NCI-H146 (cell line): ENCODE measurements at regions not wholly inside any gene's neighbourhood (a gene's known extent, or its start where the extent isn't known, plus 50 kb on each side); places are given as distances from the start of the nearest gene placed in this dataset.

Source experiments
- DNase-seq: peaks from one replicate; lab custom pipeline; 2025; lab: John Stamatoyannopoulos, UW

DNA sequence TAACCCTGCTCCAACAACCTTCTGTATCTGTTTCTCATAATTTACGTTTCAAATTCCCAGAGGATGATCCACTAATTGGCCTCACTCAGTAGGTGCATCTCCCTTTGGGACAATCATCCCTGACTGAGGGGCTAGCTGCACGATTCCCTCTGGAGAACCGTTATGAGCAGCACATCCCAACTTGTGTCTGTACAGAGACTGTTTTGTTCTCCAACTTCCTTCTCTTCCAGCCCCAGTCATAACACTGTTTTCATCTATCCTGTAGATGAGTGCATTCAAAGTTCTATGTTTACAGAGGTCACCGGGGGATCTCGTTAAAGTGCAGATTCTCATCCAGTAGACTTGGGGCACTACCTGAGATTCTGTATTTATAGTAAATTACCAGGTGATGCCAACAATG is 187.2 kb downstream of the REEP3 start:
- no peak for DNase-seq

DNA sequence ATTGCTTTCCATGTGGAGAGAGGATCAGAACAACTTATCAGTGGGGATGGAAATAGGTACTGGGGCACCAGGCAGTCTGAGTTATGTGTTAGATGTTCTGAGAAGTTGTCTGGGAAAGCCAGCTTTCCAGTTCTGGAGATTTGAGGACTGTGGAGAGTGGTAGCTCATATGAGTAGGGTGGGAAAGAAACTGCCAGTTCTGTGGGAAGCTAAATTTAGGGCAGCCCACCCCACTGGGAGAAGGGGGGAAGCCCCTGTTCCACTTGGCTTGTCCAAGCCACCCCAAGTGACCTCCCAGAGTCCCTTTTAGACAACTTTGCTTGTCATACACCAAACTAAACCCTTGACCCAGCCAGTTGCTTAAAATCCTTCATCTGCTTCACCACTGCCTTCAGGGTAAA is 189.5 kb downstream of the REEP3 start:
- no peak for DNase-seq

DNA sequence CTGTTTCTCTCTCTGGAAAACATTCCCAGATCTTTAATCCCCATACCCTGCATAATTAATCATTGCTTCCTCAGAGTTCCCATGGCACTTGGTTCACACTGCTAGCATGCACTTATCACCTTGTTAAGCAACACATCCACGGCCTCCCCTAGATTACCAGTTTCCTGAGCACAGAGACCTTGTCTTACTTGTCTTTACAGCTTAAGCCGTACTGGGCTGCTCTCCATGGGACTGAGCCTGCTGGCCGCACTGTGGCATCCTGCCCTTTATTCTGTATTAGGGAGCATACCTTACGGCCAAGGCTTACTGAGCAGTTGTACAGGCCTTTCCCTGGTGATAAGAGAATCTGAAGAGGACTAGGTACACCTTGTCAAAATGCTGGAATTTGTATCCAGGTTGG is 190.2 kb downstream of the REEP3 start:
- DNase-seq: no peak

DNA sequence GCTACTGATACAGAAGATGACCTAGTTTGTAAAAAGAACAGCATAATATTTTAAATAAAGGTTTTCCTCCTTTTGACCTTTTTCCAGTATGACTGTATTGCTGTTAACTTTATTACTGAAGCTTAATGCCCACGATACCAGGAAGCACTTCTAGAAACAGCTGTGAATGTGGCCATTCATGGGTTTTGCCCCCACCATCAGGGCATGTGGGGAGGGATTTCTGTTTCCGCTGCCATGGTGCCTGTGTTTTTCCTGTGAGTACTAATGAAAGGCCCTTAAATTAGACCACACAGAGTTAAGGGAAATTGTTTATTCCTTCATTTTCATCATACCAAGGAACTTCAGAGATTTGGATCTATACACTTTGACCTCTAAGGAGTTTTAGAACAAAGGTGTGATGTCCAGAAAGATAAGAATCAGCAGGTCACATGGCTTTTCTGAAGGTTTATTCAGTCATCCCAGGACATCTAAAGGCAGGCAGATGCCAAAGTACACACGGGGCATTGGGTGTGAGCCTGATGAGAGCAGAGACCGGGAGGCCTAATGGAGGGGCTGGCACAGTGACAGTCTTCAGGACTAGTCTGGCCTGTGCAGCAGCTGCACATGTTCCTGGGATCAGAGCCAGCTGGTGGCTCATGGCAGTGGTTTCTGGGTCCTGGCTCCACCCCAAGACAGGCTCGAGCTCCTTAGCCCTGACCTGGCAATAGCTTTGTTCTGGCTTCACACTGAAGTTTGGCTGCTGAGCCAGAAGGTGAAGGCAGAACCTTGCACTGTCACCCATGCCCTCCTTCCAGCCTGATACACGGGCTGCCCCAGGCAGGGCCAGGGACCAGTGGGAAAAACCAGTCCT is 190.9 kb downstream of the REEP3 start:
- peak; percentile 48 for DNase-seq

GRCh38 chr10:63712717-63713115 is 191.5 kb downstream of the REEP3 start:
- DNase-seq: no peak

GRCh38 chr10:63713191-63714144 is 192.3 kb downstream of the REEP3 start:
- peak; percentile 48 for DNase-seq

- no peak for DNase-seq
Measured at GRCh38 chr10:63716016-63716580, 194.9 kb downstream of the REEP3 start.

DNA sequence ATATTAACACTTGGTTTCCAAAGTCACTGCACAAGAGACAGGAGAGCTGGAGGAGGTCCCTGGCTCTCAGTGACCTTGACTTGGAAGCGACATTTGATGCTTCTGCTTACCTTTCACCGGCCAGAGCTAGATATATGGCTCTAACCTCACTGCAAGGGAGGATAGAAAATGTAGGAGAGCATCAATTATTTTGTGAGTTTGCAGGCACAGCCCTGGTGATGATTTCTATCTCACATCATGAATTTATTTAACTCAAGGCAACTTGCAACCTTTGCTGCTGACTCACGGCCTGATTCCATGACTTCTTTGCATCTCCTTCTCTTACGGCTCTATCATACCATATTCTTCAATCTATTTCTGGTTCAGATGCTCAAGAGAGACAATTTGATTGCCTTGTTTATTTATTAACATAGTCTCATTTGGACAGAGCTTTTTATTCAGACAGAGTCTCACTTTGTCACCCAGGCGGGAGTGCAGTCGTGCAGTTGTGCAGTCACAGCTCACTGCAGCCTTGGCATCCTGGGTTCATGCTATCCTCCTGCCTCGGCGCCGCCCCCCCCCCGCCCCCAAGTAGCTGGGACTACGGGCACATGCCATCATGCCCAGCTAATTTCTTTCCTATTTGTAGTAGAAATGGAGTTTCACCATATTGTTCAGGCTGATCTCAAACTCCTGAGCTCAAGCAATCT is 196.0 kb downstream of the REEP3 start:
- DNase-seq: no peak

DNA sequence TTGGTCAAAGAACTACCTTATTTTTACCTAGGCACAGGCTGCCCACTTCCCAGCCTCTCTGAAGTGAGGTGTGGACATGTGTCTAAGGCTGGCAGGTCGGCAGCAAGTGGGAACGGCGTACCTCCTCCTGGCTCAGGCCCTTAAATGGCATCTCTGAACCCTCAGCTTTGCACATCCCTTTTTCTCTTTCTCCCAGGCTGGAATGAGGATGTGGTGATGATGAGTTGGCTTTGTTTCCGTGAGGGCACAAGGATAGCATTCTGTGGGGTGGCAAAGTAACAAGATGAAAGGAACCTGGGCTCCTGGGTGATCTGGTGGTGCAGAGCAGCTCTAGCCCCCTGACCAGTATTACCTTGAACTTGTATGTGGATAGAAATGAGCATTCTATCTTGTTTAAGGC is 196.8 kb downstream of the REEP3 start:
- no peak for DNase-seq

GRCh38 chr10:63718421-63718820 is 197.2 kb downstream of the REEP3 start:
- DNase-seq: no peak

- DNase-seq: no peak
Measured at GRCh38 chr10:63719226-63719856, 198.1 kb downstream of the REEP3 start.

DNA sequence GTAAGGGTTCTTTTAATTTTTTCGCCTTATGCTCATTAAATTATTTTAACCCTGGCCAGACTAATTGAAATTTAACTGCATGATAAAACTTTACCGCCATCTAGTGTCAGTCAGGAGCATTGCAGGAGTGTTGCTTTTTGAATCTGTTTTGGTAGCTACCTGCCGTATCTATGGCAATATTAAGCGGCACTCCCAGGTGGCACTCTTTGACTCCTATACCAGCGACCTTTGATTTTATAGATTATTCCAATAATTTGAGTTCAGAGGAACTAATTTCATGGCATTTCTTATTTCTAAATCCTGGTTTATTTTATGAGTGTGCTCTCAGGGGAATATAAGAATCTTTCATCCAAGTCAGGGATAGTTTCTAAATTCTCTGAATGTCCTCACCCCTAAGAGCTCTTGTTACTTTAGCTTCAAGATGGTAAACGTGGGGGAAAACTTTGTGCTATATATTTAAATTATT is 198.9 kb downstream of the REEP3 start:
- peak; percentile 42 for DNase-seq

DNA sequence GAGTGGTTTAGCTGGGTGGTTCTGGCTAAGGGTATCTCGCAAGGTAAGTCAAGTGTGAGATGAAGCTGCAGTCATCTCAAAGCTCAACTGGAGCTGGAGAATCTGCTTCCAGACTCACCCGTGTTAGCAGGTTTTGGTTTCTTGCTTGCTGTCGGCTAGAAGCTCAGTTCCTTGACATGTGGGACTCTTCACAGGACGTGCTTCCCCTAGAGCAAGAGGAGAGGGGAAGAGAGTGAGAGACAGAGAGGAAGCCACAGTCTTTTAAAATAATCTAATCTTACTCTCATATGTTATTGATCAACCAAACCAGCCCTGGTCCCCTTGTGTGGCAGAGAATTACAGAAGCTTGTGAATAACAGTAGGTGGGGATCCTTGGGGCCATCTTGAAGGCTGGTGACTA is 199.5 kb downstream of the REEP3 start:
- DNase-seq: no peak

GRCh38 chr10:63722537-63722936 is 201.3 kb downstream of the REEP3 start:
- DNase-seq: no peak

DNA sequence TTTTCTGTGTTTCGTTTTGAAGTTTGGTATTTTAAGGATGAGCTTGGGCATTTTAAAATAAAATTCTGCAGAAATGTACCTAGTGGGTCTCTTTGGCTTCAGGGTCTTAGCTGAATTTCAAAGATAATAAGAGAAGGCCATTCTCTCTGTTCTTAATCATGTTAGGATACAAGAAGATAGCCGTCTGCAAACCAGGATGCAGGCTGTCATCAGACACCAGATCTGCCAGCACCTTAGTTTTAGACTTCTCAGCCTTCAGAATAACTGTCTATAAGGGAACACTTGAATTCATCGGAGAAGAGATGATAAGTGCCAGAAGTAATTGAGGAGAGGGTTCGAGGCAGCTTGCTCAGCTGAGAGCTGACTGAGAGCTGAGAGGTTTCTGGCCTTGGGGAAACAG is 202.1 kb downstream of the REEP3 start:
- no peak for DNase-seq

DNA sequence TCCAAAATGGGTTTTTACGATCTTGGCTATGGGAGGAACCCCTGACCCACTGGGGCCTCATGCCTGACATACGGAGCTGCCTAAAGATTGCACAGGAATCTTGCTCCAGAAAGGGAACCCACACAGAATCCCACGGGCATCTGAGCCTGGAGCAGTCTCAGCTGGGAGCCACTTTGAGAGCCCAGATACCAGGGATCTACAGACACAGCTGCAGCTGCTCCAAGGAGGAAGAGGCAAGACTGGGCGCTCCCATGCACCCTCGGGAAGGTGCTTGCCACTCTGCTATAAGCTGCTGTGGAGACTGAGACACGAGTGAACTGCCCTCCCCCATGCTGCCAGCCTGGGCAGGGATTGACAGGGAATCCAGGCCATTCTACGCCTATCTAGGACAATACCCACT is 202.5 kb downstream of the REEP3 start:
- DNase-seq: no peak

GRCh38 chr10:63724922-63725321 is 203.7 kb downstream of the REEP3 start:
- no peak for DNase-seq

DNA sequence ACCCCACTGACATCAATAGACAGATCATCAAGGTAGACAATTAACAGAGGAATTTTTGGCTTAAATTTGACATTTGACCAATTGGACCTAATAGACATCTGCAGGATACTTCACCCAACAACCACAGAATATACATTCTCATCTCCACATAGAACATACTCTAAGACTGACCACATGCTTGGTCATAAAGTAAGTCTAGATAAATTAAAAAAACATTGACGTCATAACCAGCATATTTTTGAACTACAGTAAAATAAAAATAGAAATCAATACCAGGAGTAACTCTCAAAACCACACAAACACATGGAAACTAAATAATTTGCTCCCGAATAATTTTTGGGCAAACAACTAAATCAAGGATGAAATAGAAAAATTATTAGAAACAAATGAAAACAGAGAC is 205.7 kb downstream of the REEP3 start:
- DNase-seq: no peak

- DNase-seq: no peak
Measured at GRCh38 chr10:63727636-63728035, 206.4 kb downstream of the REEP3 start.

GRCh38 chr10:63735305-63735704 is 214.1 kb downstream of the REEP3 start:
- DNase-seq: no peak

DNA sequence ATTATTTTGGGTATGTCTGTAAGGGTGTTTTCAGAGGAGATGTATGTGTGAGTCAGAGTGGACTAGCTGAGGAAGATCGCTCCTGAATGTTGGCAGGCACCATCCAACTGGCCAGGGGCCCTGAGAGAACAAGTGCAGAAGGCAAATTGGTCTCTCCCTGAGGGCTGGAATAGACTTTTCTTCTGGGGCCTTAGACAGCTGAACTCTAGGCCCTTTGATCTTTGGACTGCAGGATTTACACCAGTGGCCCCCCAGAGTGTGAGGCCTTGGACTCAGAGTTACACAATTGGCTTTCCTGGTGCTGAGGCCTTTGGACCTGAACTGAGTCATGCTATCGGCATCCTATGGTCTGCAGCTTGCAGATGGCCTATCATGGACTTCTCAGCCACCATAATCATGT is 217.2 kb downstream of the REEP3 start:
- no peak for DNase-seq
